HCT116 (cell line): ENCODE measurements at regions not wholly inside any gene's neighbourhood (a gene's known extent, or its start where the extent isn't known, plus 50 kb on each side); places are given as distances from the start of the nearest gene placed in this dataset.

Experiments used
- ATAC-seq: fragments of 200-7000 bp; cut with Tn5 transposase; 2 replicates; pipeline ENCODE4 v1.9.1; 2020; ENCODE audit warnings: mild to moderate bottlenecking, moderate library complexity
- BruUV-seq: library from RNA; stranded (reverse); fragments of 400-500 nt; replicated peaks from 2 replicates; lab custom pipeline; 2021; lab: Mats Ljungman, UMichigan
- CTCF ChIA-PET: fragments of 300-600 bp; sonication (Branson Sonifier 250); formaldehyde crosslinking; loops from one replicate; lab custom pipeline; 2021; ENCODE audit warnings: antibody characterized with exemption; lab: Charles Lee
- POLR2A ChIA-PET: fragments of 300-600, 350-600 bp; sonication (Branson Sonifier 250); formaldehyde crosslinking; loops from one replicate; lab custom pipeline; 2021; ENCODE audit warnings: antibody characterized with exemption; lab: Charles Lee
- RAD21 ChIA-PET, 2 experiments: fragments of 300-600 bp; sonication (Branson Sonifier 250); formaldehyde crosslinking; loops; one replicate each; lab custom pipeline; 2023; ENCODE audit warnings: low total read pairs in 2 of 2; ENCODE audit not compliant: uncharacterized antibody in 2 of 2, unreplicated experiment in 2 of 2, low non-redundant PET in 1 of 2; lab: Charles Lee
- DNase-seq: peaks from one replicate; pipeline ENCODE4 v3.0.0-alpha.2; 2010; ENCODE audit warnings: low read depth, low spot score
- H2AFZ ChIP-seq: fragments of 200-600 bp; shearing (Covaris generic), sonication (generic); 2 replicates; pipeline ENCODE4 v1.6.1; 2017; ENCODE audit warnings: low read depth, mixed run types, mixed read lengths, antibody characterized with exemption, low read length; ENCODE audit not compliant: poor library complexity, severe bottlenecking
- H3K27ac ChIP-seq: 2 replicates; pipeline ENCODE4 v1.5.1; 2012; ENCODE audit warnings: low read depth, low read length
- H3K27me3 ChIP-seq: fragments of 200-600 bp; sonication (generic); 2 replicates; pipeline ENCODE4 v1.6.1; 2016; ENCODE audit warnings: mixed run types, low read length, mixed read lengths; ENCODE audit not compliant: insufficient read depth
- H3K36me3 ChIP-seq, 2 experiments: fragments of 200-500 bp in 1 of 2; fragments of 200-600 bp in 1 of 2; sonication (Bioruptor generic) in 1 of 2; sonication (generic) in 1 of 2; 2 replicates each; pipeline versions ENCODE4 v1.5.1 to v1.6.1; 2014 to 2016; ENCODE audit warnings: low read length in 2 of 2, inconsistent platforms in 1 of 2, mixed read lengths in 1 of 2, mixed run types in 1 of 2; ENCODE audit not compliant: insufficient read depth in 2 of 2, control insufficient read depth in 1 of 2
- H3K4me1 ChIP-seq, 2 experiments: fragments of 200-600 bp in 1 of 2; sonication (generic) in 1 of 2; 2 replicates each; pipeline versions ENCODE4 v1.5.1 to v1.6.1; 2012 to 2017; ENCODE audit warnings: low read length in 2 of 2, inconsistent platforms in 1 of 2, mild to moderate bottlenecking in 1 of 2, mixed read lengths in 1 of 2, mixed run types in 1 of 2, moderate library complexity in 1 of 2; ENCODE audit not compliant: insufficient read depth in 2 of 2, control insufficient read depth in 1 of 2
- H3K4me2 ChIP-seq: fragments of 200-600 bp; sonication (generic); 2 replicates; pipeline ENCODE4 v1.6.1; 2017; ENCODE audit warnings: mixed run types, low read length, mixed read lengths
- H3K4me3 ChIP-seq, 2 experiments: fragments of 200-600 bp in 1 of 2; sonication (generic) in 1 of 2; replicated peaks in 1 of 2; 2 replicates each; pipeline ENCODE4 v1.5.1; 2011 to 2016; ENCODE audit warnings: low read length in 2 of 2, control low read depth in 1 of 2, low read depth in 1 of 2, mild to moderate bottlenecking in 1 of 2, mixed read lengths in 1 of 2, mixed run types in 1 of 2
- H3K79me2 ChIP-seq: fragments of 200-600 bp; sonication (generic); 2 replicates; pipeline ENCODE4 v1.6.1; 2017; ENCODE audit warnings: mild to moderate bottlenecking, mixed run types, low read length, moderate library complexity, mixed read lengths; ENCODE audit not compliant: insufficient read depth
- H3K9ac ChIP-seq: fragments of 200-600 bp; sonication (generic); 2 replicates; pipeline ENCODE4 v1.6.1; 2016; ENCODE audit warnings: low read length, mixed read lengths
- H3K9me2 ChIP-seq: fragments of 200-600 bp; sonication (generic), shearing (Covaris generic); 2 replicates; pipeline ENCODE4 v1.6.1; 2017; ENCODE audit warnings: mixed run types, mild to moderate bottlenecking, moderate library complexity; ENCODE audit not compliant: insufficient read depth
- H3K9me3 ChIP-seq, 2 experiments: fragments of 200-500 bp in 1 of 2; fragments of 200-600 bp in 1 of 2; sonication (Bioruptor generic) in 1 of 2; sonication (generic) in 1 of 2; 2 replicates each; pipeline ENCODE4 v1.6.1; 2014 to 2017; ENCODE audit warnings: low read length in 2 of 2, mixed read lengths in 2 of 2, inconsistent platforms in 1 of 2, low read depth in 1 of 2, mild to moderate bottlenecking in 1 of 2, mixed run types in 1 of 2, moderate library complexity in 1 of 2; ENCODE audit not compliant: control insufficient read depth in 1 of 2, insufficient read depth in 1 of 2
- H4K20me1 ChIP-seq: fragments of 200-600 bp; sonication (generic), shearing (Covaris generic); 2 replicates; pipeline ENCODE4 v1.6.1; 2017; ENCODE audit warnings: mixed run types, mild to moderate bottlenecking, moderate library complexity; ENCODE audit not compliant: insufficient read depth
- CBX3 ChIP-seq: IDR thresholded peaks from 2 replicates; pipeline ENCODE4 v1.6.1; 2012; ENCODE audit warnings: low read depth
- CEBPB ChIP-seq: IDR thresholded peaks from 2 replicates; pipeline ENCODE4 v1.6.1; 2012; ENCODE audit warnings: low read depth
- EGR1 ChIP-seq: IDR thresholded peaks from 2 replicates; pipeline ENCODE4 v1.6.1; 2012; ENCODE audit warnings: low read depth
- EZH2phosphoT487 ChIP-seq: fragments of 200-600 bp; IDR thresholded peaks from 2 replicates; pipeline ENCODE4 v1.6.1; 2018; ENCODE audit warnings: antibody characterized with exemption, borderline replicate concordance
- POLR2A ChIP-seq: IDR thresholded peaks from 2 replicates; pipeline ENCODE4 v1.7.0; 2011; ENCODE audit warnings: borderline replicate concordance; ENCODE audit not compliant: insufficient read depth, insufficient read length; ENCODE audit errors: extremely low read depth
- TCF7L2 ChIP-seq: IDR thresholded peaks from 2 replicates; pipeline ENCODE4 v1.7.0; 2011; ENCODE audit warnings: borderline replicate concordance, inconsistent platforms; ENCODE audit not compliant: insufficient read depth, insufficient read length; ENCODE audit errors: extremely low read depth
- ZFX ChIP-seq: fragments of 450-650 bp; IDR thresholded peaks from 2 replicates; pipeline ENCODE4 v1.6.1; 2017
- ZNF274 ChIP-seq: fragments of 200-500 bp; sonication (Bioruptor generic); IDR thresholded peaks from 2 replicates; pipeline ENCODE4 v1.6.1; 2014; ENCODE audit warnings: mild to moderate bottlenecking, low read depth, low read length, inconsistent platforms
- intact Hi-C: fragments of 100-400 bp; cut with micrococcal nuclease; formaldehyde crosslinking; loops from 2 replicates; pipeline ENCODE4 v1.10.0; 2022
- TF ChIP-seq, protein P1 (sequence below): IDR thresholded peaks from 2 replicates; pipeline ENCODE4 v1.6.1; 2012; ENCODE audit warnings: low read depth
- TF ChIP-seq, protein P2 (sequence below): IDR thresholded peaks from 2 replicates; pipeline ENCODE4 v1.6.1; 2011; ENCODE audit warnings: mild to moderate bottlenecking, low read length, moderate library complexity; ENCODE audit not compliant: insufficient replicate concordance; ENCODE audit errors: extremely low read depth
- TF ChIP-seq, protein P3 (sequence below), 3 experiments: fragments of 200-600 bp in 1 of 3; sonication (generic) in 1 of 3; IDR thresholded peaks in 2 of 3; conservative IDR thresholded peaks in 1 of 3; 2 replicates each; pipeline ENCODE4 v1.5.1; 2012 to 2017; ENCODE audit warnings: low read depth in 2 of 3, low read length in 2 of 3, antibody characterized with exemption in 1 of 3, borderline replicate concordance in 1 of 3, control low read depth in 1 of 3, mild to moderate bottlenecking in 1 of 3, mixed read lengths in 1 of 3, mixed run types in 1 of 3, moderate library complexity in 1 of 3; ENCODE audit not compliant: insufficient read depth in 1 of 3
- TF ChIP-seq, protein P4 (sequence below): IDR thresholded peaks from 2 replicates; pipeline ENCODE4 v1.6.1; 2012

DNA sequence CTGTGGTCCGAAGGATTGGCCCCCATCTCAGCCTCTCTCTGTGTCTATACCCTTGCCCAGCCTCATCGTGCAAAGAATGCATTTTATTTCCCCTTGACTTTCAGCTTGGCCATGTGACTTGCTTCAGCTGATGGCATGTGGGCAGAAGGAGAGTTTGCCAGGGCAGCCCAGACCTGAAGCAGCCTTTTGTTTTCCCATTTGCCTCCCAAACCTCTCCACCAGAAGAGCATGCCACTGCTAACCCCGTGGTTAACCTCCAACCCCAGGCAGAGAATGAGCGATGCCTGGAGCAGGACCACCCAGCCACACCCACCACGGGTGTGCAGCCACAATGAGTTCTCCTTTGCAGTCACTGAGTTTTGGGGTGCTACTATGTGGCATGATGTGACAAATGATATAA, 136.4 kb downstream of the SETD4 start (continued):
- TF ChIP-seq, protein P1, sequence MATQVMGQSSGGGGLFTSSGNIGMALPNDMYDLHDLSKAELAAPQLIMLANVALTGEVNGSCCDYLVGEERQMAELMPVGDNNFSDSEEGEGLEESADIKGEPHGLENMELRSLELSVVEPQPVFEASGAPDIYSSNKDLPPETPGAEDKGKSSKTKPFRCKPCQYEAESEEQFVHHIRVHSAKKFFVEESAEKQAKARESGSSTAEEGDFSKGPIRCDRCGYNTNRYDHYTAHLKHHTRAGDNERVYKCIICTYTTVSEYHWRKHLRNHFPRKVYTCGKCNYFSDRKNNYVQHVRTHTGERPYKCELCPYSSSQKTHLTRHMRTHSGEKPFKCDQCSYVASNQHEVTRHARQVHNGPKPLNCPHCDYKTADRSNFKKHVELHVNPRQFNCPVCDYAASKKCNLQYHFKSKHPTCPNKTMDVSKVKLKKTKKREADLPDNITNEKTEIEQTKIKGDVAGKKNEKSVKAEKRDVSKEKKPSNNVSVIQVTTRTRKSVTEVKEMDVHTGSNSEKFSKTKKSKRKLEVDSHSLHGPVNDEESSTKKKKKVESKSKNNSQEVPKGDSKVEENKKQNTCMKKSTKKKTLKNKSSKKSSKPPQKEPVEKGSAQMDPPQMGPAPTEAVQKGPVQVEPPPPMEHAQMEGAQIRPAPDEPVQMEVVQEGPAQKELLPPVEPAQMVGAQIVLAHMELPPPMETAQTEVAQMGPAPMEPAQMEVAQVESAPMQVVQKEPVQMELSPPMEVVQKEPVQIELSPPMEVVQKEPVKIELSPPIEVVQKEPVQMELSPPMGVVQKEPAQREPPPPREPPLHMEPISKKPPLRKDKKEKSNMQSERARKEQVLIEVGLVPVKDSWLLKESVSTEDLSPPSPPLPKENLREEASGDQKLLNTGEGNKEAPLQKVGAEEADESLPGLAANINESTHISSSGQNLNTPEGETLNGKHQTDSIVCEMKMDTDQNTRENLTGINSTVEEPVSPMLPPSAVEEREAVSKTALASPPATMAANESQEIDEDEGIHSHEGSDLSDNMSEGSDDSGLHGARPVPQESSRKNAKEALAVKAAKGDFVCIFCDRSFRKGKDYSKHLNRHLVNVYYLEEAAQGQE = no peak
- no peak for TF ChIP-seq ZFX
- no peak for TF ChIP-seq TCF7L2
- TF ChIP-seq, protein P2, sequence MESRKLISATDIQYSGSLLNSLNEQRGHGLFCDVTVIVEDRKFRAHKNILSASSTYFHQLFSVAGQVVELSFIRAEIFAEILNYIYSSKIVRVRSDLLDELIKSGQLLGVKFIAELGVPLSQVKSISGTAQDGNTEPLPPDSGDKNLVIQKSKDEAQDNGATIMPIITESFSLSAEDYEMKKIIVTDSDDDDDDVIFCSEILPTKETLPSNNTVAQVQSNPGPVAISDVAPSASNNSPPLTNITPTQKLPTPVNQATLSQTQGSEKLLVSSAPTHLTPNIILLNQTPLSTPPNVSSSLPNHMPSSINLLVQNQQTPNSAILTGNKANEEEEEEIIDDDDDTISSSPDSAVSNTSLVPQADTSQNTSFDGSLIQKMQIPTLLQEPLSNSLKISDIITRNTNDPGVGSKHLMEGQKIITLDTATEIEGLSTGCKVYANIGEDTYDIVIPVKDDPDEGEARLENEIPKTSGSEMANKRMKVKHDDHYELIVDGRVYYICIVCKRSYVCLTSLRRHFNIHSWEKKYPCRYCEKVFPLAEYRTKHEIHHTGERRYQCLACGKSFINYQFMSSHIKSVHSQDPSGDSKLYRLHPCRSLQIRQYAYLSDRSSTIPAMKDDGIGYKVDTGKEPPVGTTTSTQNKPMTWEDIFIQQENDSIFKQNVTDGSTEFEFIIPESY = no peak
- no peak for TF ChIP-seq CEBPB

DNA sequence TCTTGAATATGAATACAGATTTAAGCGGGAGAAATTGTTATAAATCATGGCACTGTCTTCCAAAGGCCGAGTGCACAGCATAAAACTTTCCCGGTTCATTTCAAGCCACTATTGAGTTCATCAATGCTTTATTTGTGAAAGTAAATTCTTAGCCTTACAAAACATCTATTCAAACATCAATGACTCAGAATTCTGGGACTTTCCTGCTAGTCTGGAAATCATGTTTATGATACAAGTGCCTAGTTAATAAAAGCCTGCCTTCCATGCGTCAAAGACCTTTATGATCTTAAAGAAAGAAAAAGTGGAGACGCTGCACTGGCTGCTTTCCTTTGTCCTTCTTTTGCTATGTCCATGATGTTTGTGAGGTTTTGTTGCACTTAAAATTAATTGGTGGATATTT, 137.7 kb downstream of the SETD4 start:
- Histone ChIP-seq H3K4me2 (no peak overlapping the region), H3K4me1 (peaks cover 0 to 12% of the 10 kb centered on the region in 2 experiments; a peak in 1 of 4 replicates), H3K79me2 (no peaks in the 10 kb centered on the region), H3K27me3 (no peaks in the 10 kb centered on the region), H2AFZ (no peak overlapping the region), H3K4me3 (no peak overlapping the region), H4K20me1 (no peaks in the 10 kb centered on the region), H3K9me2 (no peaks in the 10 kb centered on the region), H3K9me3 (no peaks in the 10 kb centered on the region), H3K9ac (no peak overlapping the region), H3K27ac (no peak overlapping the region), H3K36me3 (no peaks in the 10 kb centered on the region)
- TF ChIP-seq EZH2phosphoT487 (no peak), POLR2A (no peak), CBX3 (no peak), TCF7L2 (no peak), EGR1 (no peak), ZNF274 (no peak)
- TF ChIP-seq, protein P3, sequence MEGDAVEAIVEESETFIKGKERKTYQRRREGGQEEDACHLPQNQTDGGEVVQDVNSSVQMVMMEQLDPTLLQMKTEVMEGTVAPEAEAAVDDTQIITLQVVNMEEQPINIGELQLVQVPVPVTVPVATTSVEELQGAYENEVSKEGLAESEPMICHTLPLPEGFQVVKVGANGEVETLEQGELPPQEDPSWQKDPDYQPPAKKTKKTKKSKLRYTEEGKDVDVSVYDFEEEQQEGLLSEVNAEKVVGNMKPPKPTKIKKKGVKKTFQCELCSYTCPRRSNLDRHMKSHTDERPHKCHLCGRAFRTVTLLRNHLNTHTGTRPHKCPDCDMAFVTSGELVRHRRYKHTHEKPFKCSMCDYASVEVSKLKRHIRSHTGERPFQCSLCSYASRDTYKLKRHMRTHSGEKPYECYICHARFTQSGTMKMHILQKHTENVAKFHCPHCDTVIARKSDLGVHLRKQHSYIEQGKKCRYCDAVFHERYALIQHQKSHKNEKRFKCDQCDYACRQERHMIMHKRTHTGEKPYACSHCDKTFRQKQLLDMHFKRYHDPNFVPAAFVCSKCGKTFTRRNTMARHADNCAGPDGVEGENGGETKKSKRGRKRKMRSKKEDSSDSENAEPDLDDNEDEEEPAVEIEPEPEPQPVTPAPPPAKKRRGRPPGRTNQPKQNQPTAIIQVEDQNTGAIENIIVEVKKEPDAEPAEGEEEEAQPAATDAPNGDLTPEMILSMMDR (IDR thresholded peaks at IDR 0.05 in 2 of 3, conservative IDR thresholded peaks at IDR 0.05 in 1 of 3; ENCODE audit: borderline replicate concordance in 1 of 3, insufficient read depth in 1 of 3, low read depth in 2 of 3, low read length in 2 of 3) = no peak
- TF ChIP-seq, protein P4, sequence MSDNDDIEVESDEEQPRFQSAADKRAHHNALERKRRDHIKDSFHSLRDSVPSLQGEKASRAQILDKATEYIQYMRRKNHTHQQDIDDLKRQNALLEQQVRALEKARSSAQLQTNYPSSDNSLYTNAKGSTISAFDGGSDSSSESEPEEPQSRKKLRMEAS = no peak
- ChIA-PET CTCF (no interaction called here), RAD21 (no interaction called here), POLR2A (no interaction called here)
- ATAC-seq = no peak
- BruUV-seq = no TSS peak
- intact Hi-C loops = no loop called here
- DNase-seq = no peak
